ENCODE measurements at regions not wholly inside any gene's neighbourhood (a gene's known extent, or its start where the extent isn't known, plus 50 kb on each side); places are given as distances from the start of the nearest gene placed in this dataset.

DNA sequence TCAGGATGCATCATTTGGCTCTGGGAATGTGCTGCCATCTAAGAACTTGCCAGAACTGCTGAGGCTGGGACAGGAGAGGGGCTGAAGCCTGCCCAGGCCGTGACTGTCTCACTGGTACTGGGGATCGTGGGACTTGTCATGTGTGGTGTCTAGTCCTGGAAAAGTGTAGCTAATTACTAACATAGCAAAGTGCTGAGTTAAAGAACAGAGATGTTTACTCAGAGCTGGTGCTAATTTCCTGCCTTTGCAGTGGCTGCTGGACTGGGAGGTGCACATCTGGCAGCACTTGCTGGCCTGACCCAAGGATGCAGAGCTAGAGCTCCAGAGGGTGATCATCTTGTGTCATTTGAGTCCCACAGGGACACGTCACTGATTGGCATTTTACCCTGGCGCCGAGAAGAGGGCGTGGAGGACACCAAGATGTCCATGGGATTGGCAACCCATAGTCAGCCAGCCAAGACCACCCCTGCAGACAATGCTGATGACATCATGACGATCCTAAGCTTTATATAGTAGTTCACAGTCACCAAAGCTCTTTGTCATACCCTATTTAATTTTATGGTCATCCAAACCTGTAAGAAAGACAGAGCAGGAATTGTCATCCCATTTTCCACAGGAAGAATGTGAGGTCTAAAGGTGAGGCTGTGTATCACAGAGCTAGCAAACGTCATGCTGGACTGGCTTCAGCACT lies 110.1 kb upstream of the SLC44A3 start:
- Histone ChIP-seq H3K4me1 (ENCODE audit: control insufficient read depth, insufficient read depth, low read length) (peaks cover 3% of the 10 kb centered on the region), H3K27ac (ENCODE audit: low read depth, low read length) (no peak overlapping the region), H3K4me3 (ENCODE audit: low read length) (no peak overlapping the region), H3K36me3 (ENCODE audit: control insufficient read depth, insufficient read depth, low read length) (no peaks in the 10 kb centered on the region), H3K9ac (ENCODE audit: extremely low read depth, low read length, poor library complexity, severe bottlenecking) (no peak overlapping the region), H3K27me3 (ENCODE audit: control insufficient read depth, insufficient read depth, low read length, poor library complexity, severe bottlenecking) (no peaks in the 10 kb centered on the region), H3K9me3 (ENCODE audit: control insufficient read depth, low read length) (no peaks in the 10 kb centered on the region)
- H3K9me3 Mint-ChIP-seq, result no peaks in the 10 kb centered on the region
- H3K36me3 Mint-ChIP-seq (ENCODE audit: low read depth), result no peaks in the 10 kb centered on the region
- H3K27me3 Mint-ChIP-seq (ENCODE audit: insufficient read depth), result peaks cover 4% of the 10 kb centered on the region
- DNase-seq, result no peak
- WGBS, 2 experiments (ENCODE audit: insufficient coverage in 1 of 2, insufficient read length in 1 of 2), result 88 to 89% methylated on average over 6 to 8 of the region's 8 CpGs
- H3K4me3 Mint-ChIP-seq, result no peak overlapping the region
- TF ChIP-seq, protein P1, sequence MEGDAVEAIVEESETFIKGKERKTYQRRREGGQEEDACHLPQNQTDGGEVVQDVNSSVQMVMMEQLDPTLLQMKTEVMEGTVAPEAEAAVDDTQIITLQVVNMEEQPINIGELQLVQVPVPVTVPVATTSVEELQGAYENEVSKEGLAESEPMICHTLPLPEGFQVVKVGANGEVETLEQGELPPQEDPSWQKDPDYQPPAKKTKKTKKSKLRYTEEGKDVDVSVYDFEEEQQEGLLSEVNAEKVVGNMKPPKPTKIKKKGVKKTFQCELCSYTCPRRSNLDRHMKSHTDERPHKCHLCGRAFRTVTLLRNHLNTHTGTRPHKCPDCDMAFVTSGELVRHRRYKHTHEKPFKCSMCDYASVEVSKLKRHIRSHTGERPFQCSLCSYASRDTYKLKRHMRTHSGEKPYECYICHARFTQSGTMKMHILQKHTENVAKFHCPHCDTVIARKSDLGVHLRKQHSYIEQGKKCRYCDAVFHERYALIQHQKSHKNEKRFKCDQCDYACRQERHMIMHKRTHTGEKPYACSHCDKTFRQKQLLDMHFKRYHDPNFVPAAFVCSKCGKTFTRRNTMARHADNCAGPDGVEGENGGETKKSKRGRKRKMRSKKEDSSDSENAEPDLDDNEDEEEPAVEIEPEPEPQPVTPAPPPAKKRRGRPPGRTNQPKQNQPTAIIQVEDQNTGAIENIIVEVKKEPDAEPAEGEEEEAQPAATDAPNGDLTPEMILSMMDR (conservative IDR thresholded peaks at IDR 0.05), result no peak
- no peak overlapping the region for H3K27ac Mint-ChIP-seq
- H3K4me1 Mint-ChIP-seq, result peaks cover 21% of the 10 kb centered on the region

DNA sequence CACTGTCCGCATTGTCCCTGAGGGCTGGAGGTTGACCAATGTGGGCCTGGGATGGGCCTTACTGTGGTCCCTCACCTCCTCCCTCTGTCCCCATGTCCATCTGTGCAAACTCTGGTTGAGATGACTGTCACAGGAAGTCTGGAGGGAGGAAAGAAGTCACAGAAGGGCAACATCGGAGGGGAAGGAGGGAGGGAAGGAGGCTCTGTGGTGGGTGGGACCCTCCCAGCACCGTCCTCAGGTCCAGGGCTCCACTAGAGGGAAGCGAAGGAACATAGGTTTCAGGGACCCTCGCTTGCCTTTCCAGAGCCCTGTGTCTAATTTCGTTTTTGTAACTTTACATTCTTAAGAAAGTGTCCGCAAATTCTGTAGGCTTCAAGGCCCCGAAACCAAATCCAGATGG lies 111.3 kb upstream of the SLC44A3 start:
- DNase-seq, result peak; percentile 51
- no peaks in the 10 kb centered on the region for H3K36me3 ChIP-seq (ENCODE audit: control insufficient read depth, insufficient read depth, low read length)
- no peak overlapping the region for H3K9ac ChIP-seq (ENCODE audit: extremely low read depth, low read length, poor library complexity, severe bottlenecking)
- no peak overlapping the region for H3K27ac ChIP-seq (ENCODE audit: low read depth, low read length)
- no peaks in the 10 kb centered on the region for H3K4me1 ChIP-seq (ENCODE audit: control insufficient read depth, insufficient read depth, low read length)
- TF ChIP-seq, protein P1 (conservative IDR thresholded peaks at IDR 0.05), result peak; percentile 46
- no peaks in the 10 kb centered on the region for H3K9me3 Mint-ChIP-seq
- H3K4me3 Mint-ChIP-seq, result no peak overlapping the region
- H3K9me3 ChIP-seq (ENCODE audit: control insufficient read depth, low read length), result no peaks in the 10 kb centered on the region
- no peaks in the 10 kb centered on the region for H3K27me3 ChIP-seq (ENCODE audit: control insufficient read depth, insufficient read depth, low read length, poor library complexity, severe bottlenecking)
- H3K27me3 Mint-ChIP-seq (ENCODE audit: insufficient read depth), result peaks cover 4% of the 10 kb centered on the region
- no peak overlapping the region for H3K4me3 ChIP-seq (ENCODE audit: low read length)
- H3K36me3 Mint-ChIP-seq (ENCODE audit: low read depth), result no peaks in the 10 kb centered on the region
- peak overlapping the region; percentile 40 for H3K27ac Mint-ChIP-seq
- WGBS, 2 experiments (ENCODE audit: insufficient coverage in 1 of 2, insufficient read length in 1 of 2), result 91 to 92% methylated on average over 6 to 8 of the region's 8 CpGs
- H3K4me1 Mint-ChIP-seq, result peaks cover 24% of the 10 kb centered on the region

DNA sequence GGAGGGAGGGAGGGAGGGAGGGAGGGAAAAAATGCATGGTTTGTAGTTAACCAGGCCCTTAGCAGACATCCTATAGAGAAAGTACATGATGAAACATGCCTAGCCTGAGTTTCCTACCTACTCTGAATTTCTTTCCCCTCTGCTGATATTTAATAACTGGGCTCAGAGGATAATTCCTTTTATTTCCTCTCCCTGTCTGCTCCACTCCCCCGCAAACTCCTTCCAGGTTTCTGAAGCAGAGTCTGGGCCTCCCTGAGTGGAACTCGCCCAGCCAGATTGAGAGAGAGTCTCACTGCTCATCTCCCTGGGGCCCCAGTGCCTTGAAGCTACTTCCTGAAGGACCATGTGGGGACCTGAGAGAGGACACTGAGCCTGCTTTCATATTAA lies 111.9 kb upstream of the SLC44A3 start:
- DNase-seq, result peak; percentile 41
- Histone ChIP-seq H3K36me3 (ENCODE audit: control insufficient read depth, insufficient read depth, low read length) (no peaks in the 10 kb centered on the region), H3K4me1 (ENCODE audit: control insufficient read depth, insufficient read depth, low read length) (no peaks in the 10 kb centered on the region), H3K27me3 (ENCODE audit: control insufficient read depth, insufficient read depth, low read length, poor library complexity, severe bottlenecking) (no peaks in the 10 kb centered on the region), H3K9me3 (ENCODE audit: control insufficient read depth, low read length) (no peaks in the 10 kb centered on the region), H3K9ac (ENCODE audit: extremely low read depth, low read length, poor library complexity, severe bottlenecking) (no peak overlapping the region), H3K27ac (ENCODE audit: low read depth, low read length) (no peak overlapping the region), H3K4me3 (ENCODE audit: low read length) (no peak overlapping the region)
- WGBS, 2 experiments (ENCODE audit: insufficient coverage in 1 of 2, insufficient read length in 1 of 2), result 93 to 100% methylated on average over 2 of the region's 2 CpGs
- peaks cover 19% of the 10 kb centered on the region for H3K4me1 Mint-ChIP-seq
- H3K27ac Mint-ChIP-seq, result peak overlapping the region; percentile 40
- H3K9me3 Mint-ChIP-seq, result no peaks in the 10 kb centered on the region
- no peak overlapping the region for H3K4me3 Mint-ChIP-seq
- peaks cover 4% of the 10 kb centered on the region for H3K27me3 Mint-ChIP-seq (ENCODE audit: insufficient read depth)
- TF ChIP-seq, protein P1 (conservative IDR thresholded peaks at IDR 0.05), result no peak
- no peaks in the 10 kb centered on the region for H3K36me3 Mint-ChIP-seq (ENCODE audit: low read depth)

Measured in endodermal cell (in vitro differentiated cells).